Muscle of back (tissue), 3 donors: ENCODE measurements at regions not wholly inside any gene's neighbourhood (a gene's known extent, or its start where the extent isn't known, plus 50 kb on each side); places are given as distances from the start of the nearest gene placed in this dataset.

Source experiments
- DNase-seq, 3 donors: peaks; one replicate each; pipeline versions ENCODE4 v3.0.0 to v3.0.0-alpha.2; 2013

DNA sequence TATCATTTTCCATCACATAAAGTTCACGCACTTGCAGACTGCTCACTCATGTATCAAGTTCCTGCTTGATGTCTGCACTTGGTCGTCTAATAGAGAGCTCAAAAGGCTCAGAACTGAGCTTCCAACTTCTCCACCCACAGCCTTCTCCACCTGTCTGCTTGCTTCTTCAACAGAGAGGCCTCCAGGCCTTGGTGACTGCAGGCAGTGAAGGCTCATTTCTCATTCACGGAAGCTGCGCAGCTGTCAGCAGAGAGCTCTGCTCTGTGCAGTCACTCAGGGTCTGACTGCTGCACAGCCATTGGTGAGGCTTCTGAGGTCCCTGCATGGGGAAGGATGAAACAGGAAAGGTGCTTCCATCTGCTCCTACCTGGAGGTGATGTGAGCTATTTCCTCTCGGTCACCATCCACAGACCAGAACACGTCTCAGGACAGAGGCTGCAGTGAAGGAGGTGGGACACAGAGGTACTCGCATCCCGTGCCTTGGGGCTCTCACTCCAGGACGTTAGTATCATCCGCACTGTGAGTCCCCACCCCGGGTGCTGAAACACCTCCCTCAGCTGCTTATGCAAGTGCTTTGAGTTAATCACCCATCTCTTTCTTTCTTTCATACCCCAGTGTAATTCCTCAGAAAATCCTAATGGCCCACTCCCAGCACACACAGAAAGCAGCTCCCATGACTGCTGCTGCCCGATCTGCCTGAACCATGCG is 126.2 kb downstream of the TMEM18 start:
- DNase-seq: peak in 1 of 3 donors; percentile 16

DNA sequence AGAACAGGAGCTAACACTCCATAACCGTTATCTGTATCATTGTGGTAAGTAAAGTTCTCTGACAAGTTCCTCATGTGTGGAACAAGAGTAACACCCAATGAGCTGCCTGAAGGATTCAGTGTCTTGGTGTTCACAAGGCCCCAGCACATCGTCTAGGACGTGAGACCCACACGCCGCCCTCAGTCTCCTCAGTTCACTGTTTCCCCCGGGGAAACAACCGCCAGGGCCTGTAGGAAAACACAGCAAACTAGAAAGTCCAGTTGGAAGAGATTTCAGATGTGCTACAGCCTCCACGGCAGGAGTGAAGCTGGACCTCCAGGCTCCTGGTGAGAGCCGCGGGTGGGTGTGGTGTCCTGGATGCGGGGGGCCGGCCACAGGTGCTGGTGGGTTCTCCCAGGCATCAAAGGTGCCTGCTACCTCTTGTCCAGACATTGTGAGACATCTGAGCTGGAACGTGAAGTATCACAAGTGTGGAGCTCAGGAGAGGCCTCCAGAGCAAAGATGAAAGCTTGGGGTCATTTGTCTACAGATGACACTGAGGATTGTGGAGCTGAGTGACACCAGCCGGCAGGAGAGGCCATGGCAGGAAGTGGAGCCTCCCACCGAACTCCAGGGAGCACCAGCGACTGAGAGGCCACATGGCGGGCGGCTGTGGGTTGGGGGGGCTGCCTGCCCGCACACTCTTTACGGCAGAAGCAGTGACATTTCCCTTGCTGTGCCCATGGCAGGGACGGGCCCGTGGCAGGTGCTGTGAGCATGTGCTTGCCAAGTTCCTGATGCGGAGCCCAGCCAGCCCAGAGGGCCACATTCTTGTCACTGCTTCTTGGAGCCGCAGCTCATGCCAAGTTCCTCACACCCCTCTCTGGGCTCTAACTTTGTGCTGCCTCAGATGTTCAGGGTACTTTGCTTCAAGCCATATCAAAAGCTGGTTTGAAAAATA is 131.2 kb downstream of the TMEM18 start:
- peak in 2 of 3 donors; percentile 18 to 28 for DNase-seq

DNA sequence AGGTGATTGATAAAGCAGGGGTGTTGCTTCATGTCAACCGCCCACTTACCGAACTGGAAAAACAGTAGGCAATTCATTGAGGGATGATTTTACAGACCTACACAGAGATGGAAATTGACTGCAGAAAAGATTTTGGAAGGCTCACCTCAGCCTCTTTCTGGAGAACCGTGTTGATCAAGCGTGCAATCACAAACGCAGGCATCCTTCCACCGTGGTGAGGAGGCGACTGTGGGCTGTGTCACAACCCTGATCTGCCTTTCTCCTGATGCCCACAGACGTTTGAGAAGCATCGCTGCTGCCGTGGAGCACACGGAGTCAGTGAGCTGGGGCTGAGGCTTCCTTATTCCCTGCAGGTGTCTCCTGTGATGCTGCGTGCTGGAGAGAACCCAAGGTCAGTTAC is 132.0 kb downstream of the TMEM18 start:
- no peak for DNase-seq

DNA sequence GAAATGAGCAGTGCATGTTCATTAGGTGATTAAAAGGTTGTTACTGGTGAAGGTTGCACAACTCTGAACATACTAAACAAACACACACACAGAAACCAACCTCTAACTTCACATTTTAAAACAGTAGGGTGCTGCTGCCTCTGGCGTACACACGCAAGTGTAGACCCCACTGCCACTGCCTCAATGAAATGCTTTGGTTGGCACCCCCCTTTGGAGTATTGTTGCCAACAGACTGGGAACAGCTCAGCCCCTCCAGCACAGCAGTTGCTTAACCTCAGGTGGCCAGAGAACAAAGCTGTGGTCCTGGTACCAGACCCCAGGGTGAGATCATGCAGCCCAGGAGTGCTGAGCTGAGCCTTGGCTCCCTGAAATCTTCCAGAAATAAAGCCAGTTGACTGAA is 138.6 kb downstream of the TMEM18 start:
- no peak for DNase-seq

DNA sequence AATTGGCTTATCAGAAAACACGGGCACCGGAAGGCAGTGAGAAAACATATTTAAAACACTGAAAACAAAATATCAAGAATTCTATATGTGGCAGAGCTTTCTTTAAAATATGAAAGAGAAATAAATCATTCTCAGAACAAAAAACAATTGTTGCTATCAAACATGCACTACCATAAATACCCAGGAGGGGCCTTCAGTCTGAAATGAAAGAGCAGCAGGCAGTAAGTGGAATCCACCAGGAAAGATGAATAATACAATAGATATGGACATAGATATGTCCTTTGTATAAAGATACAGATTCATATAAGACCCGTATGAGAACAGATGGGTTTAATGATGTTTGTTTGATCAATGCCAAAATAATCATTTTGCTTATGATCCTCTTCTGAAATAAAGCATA is 142.0 kb downstream of the TMEM18 start:
- DNase-seq: no peak

DNA sequence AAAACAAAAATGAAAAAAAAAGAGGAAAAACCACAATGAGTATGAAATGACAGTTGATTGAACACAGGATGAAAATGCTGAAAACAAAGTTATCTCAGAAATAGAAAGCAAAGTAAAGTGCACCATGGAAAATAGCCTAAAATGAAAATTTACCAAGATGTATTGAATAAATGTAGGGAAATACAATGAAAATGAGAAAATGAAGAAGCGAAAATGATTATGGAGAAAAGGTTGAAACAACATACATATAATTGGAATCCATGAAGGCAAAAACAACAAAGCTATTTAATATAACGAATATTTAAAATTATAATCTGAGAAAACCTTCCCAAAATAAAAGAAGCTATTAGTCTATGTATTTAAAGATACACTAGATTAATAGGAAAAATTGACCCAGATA is 147.4 kb downstream of the TMEM18 start:
- no peak for DNase-seq

DNA sequence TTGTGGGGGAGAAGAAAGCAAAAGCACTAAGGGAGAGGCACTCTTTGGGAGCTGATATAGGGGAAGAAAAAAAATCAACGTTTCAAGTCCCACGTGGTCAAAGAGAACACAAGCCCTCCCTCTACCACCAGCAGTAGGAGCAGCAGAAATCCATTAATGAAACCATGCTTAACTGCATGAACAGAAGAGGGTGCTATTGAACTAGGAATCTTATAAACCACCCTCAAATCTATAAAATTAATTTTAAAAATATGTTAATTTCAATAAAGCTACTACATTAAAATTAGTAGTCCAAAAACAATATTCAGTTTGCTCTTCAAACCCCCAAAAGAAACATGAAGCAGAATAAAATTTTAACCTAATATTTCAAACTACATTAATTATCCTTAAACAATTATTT is 147.8 kb downstream of the TMEM18 start:
- DNase-seq: no peak

DNA sequence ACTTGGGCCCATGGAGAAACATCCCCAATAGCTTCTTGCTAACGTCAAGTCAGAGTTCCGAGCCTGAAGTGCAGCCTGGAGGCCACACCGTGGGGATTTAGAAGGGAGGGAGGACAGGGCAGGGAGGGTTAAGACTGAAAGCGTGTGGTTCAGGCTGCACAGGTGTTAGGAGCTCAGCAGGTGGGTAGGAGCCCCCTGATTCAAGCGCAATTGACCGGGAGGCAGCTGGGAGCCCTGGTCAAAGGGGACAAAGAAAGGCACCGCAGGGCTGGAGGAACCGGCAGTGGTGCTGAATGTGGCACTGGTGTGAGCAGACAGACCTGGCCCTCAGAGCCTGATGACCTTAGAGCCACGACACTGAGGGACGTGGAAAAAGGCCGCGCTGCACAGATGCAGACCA is 149.6 kb downstream of the TMEM18 start:
- DNase-seq: no peak

DNA sequence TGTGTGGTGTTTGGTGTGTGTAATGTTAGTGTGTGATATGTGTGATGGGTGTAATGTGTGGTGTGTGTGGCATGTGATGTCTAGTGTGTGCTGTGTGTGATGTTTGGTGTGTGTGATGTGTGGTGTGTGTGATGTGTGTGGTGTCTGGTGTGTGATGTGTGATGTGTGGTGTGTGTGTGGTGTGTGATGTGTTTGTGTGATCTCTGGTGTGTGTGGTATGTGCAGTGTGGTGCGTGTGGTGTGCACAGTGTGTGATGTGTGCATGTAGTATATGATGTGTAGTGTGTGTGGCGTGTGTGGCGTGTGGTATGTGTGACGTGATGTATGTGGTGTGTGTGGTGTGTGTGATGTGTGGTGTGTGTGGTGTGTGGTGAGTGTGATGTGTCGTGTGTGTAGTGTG is 150.3 kb downstream of the TMEM18 start:
- DNase-seq: no peak

DNA sequence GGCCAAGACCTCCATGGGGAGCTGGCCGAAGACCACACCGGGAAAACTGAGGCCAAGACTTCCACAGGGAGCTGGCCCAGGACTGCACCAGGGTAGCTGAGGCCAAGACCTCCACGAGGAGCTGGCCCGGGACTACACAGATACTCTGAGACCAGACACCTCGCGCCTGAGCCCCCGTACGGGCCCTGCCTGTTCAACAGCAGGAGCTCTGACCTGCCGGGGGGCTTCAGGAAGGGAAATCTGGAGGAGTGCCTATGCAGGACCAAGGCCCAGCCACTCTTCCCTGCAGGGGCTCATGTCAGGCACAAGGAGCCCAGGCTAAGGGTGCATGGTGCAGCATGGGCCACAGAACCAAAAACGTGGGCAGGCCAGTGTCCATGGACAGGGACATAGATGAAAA is 151.6 kb downstream of the TMEM18 start:
- no peak for DNase-seq

DNA sequence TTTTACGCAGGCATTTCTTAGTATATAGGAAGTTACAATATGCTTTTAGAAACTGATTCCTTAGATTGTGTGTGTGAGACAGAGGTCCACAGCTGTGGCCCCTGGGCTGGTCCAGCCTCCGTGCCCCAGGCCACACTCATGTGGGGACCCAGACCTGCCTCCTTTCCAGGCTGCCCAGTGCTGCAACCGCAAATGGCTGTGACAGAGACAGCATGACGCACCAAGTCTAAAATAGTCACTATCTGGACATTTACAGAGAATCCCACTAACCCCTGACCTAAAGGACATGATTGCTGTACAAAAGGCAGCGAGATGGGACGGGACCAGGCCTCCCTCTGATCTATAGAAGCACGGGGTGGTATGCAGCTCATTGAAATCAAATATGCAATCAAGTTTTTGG is 152.2 kb downstream of the TMEM18 start:
- no peak for DNase-seq

DNA sequence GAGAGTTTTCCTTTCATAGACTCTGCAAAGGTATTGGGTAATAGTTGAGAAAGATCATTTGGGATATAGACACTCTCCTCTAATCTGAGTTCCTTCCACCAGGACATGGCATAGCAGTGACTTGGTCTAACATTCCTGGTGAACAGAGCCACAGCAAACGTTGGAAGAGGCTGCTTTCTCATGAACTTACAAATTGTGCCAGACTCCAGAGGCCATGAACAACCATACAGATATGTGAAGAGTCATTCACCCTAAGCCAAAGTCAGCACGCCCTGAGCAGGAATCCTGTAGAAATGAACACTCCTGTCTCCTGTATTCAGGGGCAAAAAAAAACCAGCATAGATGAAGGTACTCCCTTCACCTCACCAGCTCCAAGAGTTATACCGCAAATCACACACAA is 152.8 kb downstream of the TMEM18 start:
- no peak for DNase-seq

DNA sequence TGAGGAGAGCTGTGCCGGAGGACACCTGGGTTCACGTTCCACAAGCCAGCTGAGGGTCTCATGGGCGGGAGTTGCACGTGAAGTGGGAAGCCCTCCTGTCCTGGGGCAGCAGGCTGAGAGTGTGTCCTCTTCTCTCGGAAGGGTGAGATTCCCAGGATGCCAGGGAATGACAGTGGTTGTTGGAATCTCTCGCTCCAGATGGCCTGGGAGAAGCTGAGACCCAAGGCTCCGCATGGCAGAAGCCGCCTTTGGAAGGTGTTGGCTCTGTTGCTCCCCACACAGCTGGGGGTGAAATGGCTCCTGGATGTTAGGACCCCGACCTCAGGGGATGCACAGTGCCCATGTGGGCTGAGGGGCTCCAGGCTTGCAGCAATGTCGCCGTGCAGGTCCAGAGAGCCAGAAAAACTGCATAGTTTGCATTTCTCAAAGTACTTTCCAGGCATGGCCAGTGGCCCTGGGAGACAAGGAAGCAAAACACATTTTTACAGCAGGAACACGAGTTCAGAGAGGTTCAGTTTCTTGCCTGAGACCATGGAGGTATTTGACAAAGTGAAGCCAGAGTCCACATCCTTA is 153.4 kb downstream of the TMEM18 start:
- DNase-seq: no peak

DNA sequence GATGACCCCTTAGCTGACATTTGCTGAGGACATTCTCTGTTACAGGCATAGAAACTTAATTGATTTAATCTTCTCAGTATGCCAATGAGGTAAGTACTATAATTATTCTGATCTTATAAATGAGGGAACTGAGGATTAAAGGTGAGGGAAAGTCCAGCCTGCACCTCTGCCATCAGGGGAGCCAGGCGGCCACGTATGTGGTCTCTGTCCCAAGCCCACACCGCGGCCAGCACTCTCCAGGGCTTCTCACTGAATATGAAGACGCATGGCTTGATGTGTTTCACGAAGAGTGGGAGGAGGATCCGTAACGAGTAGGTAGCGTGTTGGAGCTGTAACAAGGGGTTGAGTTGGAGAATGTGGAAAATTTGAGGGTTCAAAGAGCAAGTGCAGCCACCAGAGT is 154.4 kb downstream of the TMEM18 start:
- DNase-seq: no peak

DNA sequence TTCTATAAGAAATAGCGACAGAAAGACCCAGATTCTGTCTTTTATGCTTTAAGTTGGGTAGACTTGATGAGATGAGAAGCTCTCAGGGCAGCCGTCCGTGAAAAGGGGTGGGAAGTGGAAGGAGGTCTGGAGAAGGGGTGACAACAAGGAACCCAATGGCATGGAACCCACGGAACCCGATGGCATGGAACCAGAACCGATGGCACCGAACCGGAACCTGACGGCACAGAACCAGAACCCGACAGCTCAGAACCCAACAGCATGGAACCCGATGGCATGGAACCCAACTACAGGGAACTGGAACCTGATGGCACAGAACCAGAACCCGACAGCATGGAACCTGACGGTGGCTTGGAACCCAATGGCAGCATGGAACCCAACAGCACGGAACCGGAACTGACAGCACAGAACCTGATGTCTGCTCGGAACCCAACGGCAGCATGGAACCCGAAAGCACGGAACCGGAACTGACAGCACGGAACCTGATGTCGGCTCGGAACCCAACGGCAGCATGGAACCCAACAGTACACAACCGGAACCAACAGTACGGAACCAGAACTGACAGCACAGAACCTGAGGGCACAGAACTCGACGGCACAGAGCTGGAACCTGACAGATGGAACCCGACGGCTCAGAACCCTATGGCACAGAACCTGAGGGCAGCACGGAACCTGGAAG is 155.2 kb downstream of the TMEM18 start:
- DNase-seq: no peak

DNA sequence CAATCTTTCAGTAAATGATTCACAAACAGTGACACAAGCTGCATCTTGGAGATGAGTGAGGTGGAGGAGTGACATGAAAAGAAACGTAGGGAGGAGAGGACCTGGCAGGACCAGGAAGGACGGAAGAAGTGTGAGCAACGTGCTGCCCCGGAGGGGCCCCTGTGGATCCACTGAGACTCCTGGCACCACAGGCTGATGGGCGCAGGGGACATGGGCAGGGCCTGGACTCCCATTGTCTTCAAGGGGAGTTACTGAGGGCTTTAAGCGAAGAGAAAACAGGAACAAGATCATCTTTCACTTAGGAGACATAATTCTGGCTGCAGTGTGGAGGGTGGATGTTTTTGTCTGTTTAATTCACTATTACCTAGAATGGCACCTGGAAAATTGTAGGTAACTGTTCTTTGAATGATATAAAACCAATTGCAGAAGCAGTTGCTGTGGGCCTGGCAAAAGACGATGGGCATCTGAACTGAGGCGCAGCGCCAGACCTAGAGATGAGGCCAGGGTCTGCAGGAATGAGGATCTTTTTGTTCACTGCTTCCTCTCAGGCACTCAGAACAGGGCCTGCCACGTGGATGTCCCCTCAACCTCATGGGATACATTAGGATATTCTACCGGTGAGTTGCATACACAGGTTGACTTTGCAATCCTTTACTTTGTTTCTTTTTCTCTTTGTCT is 156.4 kb downstream of the TMEM18 start:
- DNase-seq: no peak

DNA sequence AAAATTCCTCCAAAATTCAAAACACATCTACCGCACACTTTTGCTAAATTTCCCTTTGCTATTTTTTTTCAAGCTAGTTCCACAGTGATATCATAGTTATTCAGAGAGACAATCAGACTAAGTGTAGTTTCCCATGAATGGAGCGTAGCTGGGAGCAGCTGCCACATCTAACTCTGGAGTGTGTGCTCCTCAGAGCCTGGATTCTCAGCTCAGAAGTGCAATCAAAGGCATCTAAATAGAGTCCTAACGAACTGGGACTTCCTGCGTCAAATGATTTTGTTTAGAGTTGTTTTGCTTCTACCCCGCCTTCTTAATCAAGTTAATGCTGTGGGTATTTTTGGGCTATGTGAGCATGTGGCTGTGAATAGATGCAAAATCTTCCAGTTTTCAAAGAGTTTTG is 160.3 kb downstream of the TMEM18 start:
- no peak for DNase-seq

DNA sequence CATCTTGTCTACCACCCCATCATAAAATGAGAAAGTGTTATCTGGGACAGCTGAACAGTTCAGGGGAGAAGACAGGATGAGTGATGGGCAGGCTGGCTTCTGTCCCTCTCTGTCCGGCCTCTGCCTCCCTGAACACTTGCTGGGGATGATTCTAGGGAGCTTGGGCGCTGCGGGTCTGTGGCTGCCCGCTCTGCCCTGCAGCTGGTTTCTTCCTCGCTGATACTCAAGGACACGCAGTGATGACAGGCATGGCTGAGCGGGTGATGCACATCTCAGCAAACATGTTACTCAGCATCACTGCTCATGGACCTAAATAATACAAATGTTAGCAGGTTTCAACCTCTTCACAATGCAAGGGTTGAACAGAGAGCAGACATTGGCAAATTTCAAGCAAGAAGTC is 161.1 kb downstream of the TMEM18 start:
- no peak for DNase-seq

DNA sequence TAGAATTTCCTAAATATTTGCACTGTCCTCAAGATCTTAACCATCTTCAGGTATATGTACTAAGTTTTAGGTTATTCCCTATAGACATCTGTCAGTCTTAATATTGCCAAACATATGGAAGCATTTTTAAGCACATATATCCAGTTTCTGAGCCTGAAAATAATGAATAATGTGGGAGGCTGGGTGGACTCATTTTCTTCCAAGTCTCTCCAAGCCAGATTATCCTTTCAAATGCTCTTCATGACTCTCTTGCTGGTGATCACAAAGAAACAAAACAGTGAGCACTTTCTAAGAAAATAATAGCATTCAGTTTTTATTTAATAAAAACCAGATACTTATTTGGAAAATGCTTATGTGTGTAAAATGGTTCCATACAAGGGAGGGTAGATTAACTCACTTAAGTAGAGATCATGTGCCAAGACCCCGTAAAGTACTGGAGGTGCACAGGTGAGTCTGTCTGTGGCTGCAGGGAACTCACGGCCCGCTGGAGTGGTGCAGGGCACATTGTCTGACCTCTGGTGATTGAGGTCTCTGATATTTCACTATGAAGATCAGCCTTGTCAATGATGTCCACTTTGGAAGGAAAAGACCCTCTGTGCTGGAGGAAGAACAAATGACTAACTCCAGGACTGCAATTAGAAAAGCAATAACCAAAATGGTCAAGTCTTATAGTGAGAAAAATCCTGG is 161.6 kb downstream of the TMEM18 start:
- peak in 2 of 3 donors; percentile 19 to 61 for DNase-seq

DNA sequence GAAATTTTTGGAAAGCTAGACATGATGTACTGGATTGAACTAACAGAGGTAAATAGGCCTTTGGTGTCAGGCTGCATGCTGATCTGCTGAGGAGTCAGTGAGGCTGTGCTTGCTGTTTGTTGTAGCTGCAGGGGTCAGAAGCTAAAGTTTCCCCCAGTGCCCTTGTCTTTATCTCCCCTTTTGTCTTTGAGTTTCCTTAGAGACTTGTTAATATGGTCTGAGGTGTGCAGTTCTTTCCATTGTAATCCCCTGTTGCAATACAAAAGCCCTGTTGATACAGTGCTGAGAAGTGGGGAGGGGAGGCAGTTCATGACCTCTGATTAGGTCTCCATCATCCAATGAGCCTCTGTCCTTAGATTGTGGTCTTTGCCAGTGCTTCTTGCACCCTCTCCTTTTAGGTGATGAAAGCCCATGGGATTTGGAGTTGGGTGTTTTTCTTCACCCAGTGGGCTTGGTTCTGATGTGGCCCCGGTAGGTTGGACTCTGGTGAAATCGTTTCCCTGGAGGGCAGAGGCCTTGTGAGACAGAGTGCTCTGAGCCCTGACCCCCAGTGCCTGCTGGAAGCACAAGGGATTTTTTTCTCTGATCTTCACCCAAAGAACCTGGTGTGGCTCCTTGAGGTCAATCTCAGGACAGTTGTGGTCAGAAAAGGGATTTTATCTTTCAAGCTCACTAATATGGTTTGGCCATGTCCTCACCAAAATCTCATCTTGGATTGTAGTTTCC is 163.1 kb downstream of the TMEM18 start:
- DNase-seq: no peak
